ENCODE measurements at regions not wholly inside any gene's neighbourhood (a gene's known extent, or its start where the extent isn't known, plus 50 kb on each side); places are given as distances from the start of the nearest gene placed in this dataset.

GRCh38 chrX:139113708-139114107 lies 402.2 kb upstream of the FGF13 start:
- H3K27ac ChIP-seq (ENCODE audit: low read depth): no peak overlapping the region
- H3K4me1 ChIP-seq (ENCODE audit: insufficient read depth): no peaks in the 10 kb centered on the region
- no peak overlapping the region for H2AFZ ChIP-seq
- no peaks in the 10 kb centered on the region for H3K36me3 ChIP-seq (ENCODE audit: insufficient read depth)
- H3K4me1 Mint-ChIP-seq: no peaks in the 10 kb centered on the region
- H3K9me2 ChIP-seq (ENCODE audit: insufficient read depth): no peaks in the 10 kb centered on the region
- no peaks in the 10 kb centered on the region for H3K36me3 Mint-ChIP-seq (ENCODE audit: low read depth)
- no peak overlapping the region for H3K4me2 ChIP-seq
- H3K27me3 Mint-ChIP-seq (ENCODE audit: insufficient read depth, low read depth, poor library complexity): no peaks in the 10 kb centered on the region
- H3K27ac Mint-ChIP-seq: no peak overlapping the region
- no peak for DNase-seq (ENCODE audit: low spot score)
- no peaks in the 10 kb centered on the region for H3K9me3 Mint-ChIP-seq
- H3K27me3 ChIP-seq (ENCODE audit: insufficient read depth): no peaks in the 10 kb centered on the region
- ATAC-seq: no peak
- no peaks in the 10 kb centered on the region for H3F3A ChIP-seq (replicated peaks; ENCODE audit: low read depth)
- H4K20me1 ChIP-seq (replicated peaks; ENCODE audit: insufficient read depth): no peaks in the 10 kb centered on the region
- H3K4me3 ChIP-seq: no peak overlapping the region
- TF ChIP-seq JUNB (IDR thresholded peaks at IDR 0.05; ENCODE audit: unreplicated experiment): no peak
- no peak for TF ChIP-seq EZH2 (IDR thresholded peaks at IDR 0.05; ENCODE audit: low read depth, unreplicated experiment)
- no peak for TF ChIP-seq NANOG (IDR thresholded peaks at IDR 0.05; ENCODE audit: borderline replicate concordance)
- TF ChIP-seq, protein P1, sequence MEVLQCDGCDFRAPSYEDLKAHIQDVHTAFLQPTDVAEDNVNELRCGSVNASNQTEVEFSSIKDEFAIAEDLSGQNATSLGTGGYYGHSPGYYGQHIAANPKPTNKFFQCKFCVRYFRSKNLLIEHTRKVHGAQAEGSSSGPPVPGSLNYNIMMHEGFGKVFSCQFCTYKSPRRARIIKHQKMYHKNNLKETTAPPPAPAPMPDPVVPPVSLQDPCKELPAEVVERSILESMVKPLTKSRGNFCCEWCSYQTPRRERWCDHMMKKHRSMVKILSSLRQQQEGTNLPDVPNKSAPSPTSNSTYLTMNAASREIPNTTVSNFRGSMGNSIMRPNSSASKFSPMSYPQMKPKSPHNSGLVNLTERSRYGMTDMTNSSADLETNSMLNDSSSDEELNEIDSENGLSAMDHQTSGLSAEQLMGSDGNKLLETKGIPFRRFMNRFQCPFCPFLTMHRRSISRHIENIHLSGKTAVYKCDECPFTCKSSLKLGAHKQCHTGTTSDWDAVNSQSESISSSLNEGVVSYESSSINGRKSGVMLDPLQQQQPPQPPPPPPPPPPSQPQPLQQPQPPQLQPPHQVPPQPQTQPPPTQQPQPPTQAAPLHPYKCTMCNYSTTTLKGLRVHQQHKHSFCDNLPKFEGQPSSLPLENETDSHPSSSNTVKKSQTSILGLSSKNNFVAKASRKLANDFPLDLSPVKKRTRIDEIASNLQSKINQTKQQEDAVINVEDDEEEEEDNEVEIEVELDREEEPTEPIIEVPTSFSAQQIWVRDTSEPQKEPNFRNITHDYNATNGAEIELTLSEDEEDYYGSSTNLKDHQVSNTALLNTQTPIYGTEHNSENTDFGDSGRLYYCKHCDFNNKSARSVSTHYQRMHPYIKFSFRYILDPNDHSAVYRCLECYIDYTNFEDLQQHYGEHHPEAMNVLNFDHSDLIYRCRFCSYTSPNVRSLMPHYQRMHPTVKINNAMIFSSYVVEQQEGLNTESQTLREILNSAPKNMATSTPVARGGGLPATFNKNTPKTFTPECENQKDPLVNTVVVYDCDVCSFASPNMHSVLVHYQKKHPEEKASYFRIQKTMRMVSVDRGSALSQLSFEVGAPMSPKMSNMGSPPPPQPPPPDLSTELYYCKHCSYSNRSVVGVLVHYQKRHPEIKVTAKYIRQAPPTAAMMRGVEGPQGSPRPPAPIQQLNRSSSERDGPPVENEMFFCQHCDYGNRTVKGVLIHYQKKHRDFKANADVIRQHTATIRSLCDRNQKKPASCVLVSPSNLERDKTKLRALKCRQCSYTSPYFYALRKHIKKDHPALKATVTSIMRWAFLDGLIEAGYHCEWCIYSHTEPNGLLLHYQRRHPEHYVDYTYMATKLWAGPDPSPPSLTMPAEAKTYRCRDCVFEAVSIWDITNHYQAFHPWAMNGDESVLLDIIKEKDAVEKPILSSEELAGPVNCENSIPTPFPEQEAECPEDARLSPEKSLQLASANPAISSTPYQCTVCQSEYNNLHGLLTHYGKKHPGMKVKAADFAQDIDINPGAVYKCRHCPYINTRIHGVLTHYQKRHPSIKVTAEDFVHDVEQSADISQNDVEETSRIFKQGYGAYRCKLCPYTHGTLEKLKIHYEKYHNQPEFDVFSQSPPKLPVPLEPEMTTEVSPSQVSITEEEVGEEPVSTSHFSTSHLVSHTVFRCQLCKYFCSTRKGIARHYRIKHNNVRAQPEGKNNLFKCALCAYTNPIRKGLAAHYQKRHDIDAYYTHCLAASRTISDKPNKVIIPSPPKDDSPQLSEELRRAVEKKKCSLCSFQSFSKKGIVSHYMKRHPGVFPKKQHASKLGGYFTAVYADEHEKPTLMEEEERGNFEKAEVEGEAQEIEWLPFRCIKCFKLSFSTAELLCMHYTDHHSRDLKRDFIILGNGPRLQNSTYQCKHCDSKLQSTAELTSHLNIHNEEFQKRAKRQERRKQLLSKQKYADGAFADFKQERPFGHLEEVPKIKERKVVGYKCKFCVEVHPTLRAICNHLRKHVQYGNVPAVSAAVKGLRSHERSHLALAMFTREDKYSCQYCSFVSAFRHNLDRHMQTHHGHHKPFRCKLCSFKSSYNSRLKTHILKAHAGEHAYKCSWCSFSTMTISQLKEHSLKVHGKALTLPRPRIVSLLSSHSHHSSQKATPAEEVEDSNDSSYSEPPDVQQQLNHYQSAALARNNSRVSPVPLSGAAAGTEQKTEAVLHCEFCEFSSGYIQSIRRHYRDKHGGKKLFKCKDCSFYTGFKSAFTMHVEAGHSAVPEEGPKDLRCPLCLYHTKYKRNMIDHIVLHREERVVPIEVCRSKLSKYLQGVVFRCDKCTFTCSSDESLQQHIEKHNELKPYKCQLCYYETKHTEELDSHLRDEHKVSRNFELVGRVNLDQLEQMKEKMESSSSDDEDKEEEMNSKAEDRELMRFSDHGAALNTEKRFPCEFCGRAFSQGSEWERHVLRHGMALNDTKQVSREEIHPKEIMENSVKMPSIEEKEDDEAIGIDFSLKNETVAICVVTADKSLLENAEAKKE (CRISPR knock-in tag; IDR thresholded peaks at IDR 0.05): no peak
- no peak for TF ChIP-seq ZNF331 (CRISPR knock-in tag; IDR thresholded peaks at IDR 0.05; ENCODE audit: low read depth)
- no peak for TF ChIP-seq STAT1 (IDR thresholded peaks at IDR 0.05; ENCODE audit: unreplicated experiment)
- no peak for TF ChIP-seq CTCF (conservative IDR thresholded peaks at IDR 0.05; ENCODE audit: low read depth in 2 of 2)
- no peak for TF ChIP-seq EZH2phosphoT487 (IDR thresholded peaks at IDR 0.05; ENCODE audit: unreplicated experiment)
- TF ChIP-seq CREB1 (CRISPR knock-in tag; IDR thresholded peaks at IDR 0.05; ENCODE audit: low read depth): no peak
- no peak for TF ChIP-seq POLR2AphosphoS5 (IDR thresholded peaks at IDR 0.05; ENCODE audit: low read depth)
- H3K4me3 Mint-ChIP-seq: no peak overlapping the region
- H3K79me2 ChIP-seq (replicated peaks; ENCODE audit: insufficient read depth): no peaks in the 10 kb centered on the region
